HG03025 (cell line): ENCODE measurements at regions not wholly inside any gene's neighbourhood (a gene's known extent, or its start where the extent isn't known, plus 50 kb on each side); places are given as distances from the start of the nearest gene placed in this dataset.

Source experiments
- ATAC-seq: cut with Tn5 transposase; IDR thresholded peaks from one replicate; pipeline ENCODE4 v1.9.1; 2021; ENCODE audit warnings: mild to moderate bottlenecking, moderate library complexity; ENCODE audit not compliant: unreplicated experiment, low FRiP score

DNA sequence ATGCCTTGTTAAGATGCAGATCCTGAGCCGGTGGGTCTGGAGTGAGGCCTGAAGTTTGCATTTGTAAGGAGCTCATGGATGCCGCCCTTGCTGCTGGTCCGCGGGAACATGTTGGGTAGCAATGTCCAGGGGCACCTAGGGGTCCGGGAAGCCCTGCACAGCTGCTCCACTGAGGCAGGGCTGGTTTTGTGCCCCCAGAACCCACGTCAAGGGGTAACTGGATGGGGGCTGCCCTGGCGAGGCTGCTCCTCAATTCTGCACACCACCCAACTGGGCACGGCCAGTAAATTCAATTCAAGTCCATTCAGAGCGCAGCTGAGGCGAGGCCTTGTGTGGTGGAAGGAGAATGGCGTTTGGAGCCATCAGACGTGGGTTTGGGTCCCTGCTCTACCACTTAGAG, 246.3 kb upstream of the PITRM1 start:
- no peak for ATAC-seq

DNA sequence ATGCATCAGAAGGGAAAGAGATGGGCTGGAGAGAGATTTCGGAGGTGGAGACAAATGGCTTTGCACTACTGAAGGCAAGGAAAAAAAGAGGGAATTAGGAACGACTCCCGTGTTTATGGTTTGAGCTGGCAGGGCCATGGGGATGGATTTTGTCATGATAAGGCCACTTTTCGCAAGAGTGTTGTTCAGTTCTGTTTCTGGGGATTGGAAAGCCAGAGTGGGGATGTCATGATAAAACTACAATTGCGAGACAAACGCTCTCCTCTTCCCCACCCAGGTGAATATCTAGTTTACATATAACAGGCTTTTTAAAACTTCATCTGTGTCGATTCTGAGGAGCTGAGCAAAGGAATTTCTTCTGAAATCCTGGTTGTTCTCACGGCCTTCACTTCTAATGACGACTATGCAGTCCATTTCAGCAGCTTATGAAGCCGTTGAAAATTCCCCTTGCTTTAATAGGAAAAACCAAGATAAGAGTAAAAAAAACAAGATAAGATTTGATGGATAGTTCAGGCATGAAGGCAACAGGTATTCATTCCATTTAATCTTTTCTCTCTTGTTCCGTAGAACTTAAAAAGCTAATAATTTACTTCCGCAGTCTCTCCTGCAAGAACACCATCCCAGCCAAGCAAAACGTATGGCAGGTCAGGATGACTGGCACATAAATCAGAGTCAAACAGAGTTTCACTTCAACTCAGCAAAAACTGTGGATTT, 245.6 kb upstream of the PITRM1 start:
- no peak for ATAC-seq

DNA sequence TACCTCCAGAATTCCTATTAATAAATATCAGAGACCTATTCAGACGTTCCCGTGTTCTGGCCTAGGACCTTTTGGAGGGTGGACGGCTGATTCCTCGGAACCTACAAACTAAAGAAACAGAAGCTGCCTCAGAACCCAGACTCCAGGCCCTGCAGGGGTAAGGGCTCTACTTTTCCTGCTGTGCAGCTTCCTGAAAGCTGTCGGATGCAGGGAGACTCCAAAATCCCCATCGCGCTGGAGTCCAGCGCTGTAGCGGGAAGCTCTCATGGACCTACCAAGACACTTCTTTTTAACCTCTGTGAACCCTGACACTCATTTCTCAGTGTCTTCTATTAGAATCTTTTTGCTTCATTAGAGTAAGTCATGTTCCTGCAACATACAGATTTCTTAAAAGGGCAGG, 244.5 kb upstream of the PITRM1 start:
- no peak for ATAC-seq

DNA sequence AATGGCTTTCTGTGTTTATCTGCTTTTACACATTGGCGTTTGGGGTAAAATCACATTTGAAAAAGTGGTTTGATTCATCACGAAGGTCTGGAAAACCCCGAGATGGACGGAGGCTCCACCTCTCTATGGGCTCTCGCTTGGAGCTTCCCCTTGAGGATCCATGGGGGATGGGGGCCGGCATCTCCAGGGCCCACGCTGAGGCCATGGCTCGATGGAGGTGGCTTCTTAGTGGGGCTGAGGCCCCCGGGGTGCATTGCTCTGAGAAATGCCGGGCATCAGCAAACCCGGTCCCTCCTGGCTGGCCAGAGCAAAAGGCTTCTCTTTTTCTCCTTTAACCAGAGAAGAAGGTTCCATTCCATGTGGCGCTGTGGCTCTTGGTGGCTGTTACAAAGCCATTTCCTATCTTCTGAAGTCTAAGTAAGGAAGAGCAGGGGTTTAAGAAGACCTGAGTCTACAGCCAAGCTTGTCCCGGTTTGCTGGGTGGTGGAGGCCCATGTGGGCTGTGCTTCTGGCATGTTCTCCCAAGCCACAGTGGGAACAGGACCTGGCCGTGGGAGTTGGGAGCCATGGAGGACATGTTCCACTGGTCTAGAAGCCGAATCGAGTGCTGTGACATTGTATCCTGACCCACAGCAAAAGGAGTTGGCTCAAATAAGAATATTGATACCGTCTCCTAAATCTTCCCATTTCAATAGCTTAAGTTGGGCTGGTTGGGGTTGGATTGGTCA, 243.5 kb upstream of the PITRM1 start:
- ATAC-seq: no peak

DNA sequence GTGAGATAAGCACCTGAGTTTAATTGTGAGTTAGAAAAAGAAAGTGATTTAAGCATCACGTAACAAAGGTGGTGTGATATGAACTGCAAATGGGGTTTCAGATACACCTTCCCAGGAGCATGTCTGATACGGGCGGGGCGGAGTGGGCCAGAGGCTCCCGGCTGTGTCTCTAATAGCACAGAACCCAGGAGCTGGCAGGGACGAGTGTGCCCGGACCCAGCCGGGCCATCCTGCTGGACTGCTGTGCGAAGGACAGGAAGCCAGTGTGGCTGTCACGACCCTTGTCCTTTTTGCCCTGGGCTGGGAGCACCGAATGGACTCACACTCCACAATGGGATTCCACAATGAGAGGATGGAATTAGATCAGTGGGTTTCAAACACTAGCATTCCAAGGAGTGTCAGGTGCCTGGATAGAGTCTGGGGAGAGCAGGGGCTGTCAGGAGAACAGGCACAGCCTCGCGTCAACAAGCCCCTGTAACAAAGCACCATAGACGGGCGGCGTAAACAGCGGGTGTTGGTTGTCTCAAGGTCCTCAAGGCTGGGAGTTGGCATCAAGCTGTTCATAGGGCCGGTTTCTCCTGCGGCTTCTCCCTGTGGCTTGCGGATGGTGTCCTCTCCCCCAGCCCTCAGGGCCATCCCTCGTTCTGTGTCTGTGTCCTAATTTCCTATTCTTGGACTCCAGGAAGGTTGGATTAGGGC, 242.6 kb upstream of the PITRM1 start:
- no peak for ATAC-seq

DNA sequence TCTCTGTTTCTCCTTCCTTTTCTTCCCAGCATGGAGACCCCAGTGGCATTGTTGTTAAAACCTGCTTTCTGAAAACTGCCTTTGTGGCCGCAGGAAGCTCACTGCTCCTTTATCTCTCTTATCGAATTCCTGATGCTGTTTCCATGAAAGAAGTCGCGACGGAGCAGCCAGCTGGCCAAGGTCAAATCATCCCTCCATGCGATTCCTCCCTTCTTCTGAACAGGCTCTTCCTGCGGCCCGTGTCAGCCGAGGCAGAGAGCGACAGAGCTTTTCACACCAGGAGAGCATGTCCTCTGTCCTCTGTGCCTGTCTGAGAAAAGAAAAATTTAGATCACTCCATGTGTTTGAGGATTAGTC, 242.1 kb upstream of the PITRM1 start:
- no peak for ATAC-seq

DNA sequence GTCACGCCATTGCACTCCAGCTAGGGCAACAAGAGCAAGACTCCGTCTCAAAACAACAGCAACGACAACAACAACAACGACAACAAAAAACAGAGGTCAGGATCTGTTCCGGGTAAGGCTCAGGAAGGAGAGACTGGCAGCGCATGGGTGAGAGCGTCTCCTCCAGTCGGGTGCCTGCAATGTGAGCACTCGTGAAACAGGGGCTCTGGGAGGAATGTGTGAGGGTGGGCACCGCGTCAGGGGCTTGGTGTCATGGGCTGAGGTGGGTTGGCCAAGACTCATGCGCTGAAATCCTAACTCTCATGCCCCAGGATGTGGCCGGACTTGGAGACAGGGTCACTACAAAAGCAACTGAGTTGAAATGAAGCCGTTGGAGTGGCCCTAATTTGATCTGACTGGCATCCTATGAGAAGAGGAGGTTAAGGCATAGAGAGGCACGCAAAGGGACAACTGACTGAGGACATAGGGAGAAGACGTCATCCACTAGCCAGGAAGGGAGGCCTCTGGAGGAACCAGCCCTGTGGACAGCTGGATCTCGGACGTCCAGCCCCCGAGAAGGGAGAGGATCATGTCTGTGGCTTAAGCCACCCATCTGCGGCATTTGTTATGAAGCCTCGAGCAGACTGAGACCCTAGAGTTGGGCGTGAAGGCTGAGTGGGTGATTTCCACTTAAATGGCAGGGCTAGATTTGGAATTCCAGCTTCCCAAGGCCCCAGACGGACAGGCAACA, 241.5 kb upstream of the PITRM1 start:
- no peak for ATAC-seq

DNA sequence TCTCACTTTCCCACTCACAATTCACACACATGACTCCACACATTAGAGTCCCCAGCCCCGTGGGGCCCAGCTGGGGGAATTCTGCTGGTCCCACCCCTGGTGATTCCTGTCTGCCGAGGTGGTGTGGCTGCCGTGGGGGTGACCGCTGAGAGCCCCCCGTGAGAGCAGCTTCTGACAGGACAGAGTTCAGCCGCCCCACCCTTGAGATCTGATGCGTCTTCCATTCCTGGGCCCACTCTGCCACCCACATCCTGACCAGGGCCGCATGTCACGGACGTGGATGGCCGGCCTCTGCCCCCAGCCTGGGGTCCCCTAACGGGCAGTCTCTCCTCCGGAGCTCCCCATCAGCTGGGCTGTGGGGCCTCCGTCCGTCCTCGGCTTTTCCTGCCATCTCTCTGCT, 240.1 kb upstream of the PITRM1 start:
- ATAC-seq: no peak

DNA sequence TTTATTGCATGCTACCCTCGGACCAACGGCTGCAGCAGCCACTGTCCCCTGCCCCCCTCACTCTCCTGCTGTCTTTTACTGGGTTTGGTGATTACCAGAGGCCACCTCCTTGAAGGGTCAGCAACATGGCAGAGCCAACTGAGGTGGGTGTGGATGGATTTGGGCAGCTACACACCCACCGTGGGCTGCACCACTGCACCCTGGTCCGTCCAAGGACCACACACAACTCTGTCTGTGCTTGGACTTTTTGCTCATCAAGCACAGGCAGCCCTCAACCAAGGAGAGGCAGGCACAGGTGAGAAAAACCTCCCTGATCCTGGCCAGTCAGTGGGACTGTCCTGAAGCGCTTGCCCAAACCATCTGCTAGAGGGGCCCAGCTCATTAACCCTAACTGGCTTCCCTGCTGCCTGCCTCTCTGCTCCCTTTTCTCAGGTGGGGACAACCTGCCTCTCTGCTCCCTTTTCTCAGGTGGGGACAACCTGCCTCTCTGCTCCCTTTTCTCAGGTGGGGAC, 239.5 kb upstream of the PITRM1 start:
- ATAC-seq: no peak

DNA sequence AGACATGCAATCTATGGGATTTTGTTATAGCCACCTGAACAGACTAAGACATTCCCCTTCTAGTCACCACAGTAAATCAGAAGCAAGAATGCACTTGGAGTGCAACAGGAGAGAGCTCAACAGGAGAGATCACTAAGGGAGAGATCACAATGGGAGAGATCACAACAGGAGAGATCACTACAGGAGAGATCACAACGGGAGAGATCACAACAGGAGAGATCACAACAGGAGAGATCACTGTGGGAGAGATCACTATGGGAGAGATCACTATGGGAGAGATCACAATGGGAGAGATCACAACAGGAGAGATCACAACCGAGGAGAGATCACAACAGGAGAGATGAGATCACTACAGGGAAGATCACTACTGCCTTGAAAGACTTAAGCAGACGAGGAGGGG, 238.5 kb upstream of the PITRM1 start:
- ATAC-seq: no peak

DNA sequence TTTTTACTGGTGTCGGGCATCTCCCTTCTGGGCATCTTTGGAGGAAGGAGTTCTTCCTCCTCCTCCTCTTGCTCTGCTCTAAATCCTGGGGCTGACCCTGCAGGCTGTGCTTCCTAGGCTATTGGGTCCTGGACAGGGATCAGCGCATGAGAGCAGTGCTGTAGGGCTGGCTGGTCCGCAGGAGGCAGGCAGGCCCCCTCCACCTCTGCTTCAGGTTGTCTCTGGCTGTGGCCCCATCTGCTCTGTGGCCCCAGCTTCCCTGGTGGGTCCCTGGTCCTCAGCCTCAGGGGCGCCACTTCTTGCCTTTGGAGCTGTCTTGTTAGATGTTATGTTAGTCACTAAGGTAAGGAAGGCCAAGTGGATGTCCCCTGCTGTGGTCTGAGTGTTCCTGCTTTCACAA, 237.3 kb upstream of the PITRM1 start:
- ATAC-seq: no peak

DNA sequence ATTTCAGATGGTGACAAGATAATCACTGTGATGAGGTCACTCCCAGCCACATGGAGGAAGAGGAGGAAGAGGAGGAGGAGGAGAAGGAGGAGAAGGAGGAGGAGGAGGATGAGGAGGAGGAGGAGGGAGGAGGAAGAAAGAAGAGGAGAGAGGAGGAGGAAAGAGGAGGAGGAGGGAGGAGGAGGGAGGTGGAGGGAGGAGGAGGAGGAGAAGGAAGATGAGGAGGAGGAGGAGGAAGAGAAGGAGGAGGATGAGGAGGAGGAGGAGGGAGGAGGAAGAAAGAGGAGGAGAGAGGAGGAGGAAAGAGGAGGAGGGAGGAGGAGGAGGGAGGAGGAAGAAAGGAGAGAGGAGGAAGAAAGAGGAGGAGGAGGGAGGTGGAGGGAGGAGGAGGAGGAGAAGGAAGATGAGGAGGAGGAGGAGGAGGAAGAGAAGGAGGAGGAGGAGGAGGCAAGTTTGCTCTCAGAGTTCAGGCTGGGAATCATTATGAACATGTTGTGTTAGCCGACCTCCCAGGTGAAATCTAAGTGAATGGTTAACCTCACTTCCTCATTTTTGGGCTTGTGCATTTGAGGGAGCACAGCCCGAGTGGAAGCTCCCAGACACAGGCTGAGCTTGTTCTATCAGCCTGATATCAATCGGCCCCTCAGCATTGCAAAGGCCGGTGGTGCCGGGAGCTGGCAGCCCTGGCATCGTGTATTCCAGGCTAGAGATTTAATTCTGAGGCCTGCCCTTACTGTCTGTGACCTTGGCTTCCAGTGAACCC, 236.2 kb upstream of the PITRM1 start:
- no peak for ATAC-seq

DNA sequence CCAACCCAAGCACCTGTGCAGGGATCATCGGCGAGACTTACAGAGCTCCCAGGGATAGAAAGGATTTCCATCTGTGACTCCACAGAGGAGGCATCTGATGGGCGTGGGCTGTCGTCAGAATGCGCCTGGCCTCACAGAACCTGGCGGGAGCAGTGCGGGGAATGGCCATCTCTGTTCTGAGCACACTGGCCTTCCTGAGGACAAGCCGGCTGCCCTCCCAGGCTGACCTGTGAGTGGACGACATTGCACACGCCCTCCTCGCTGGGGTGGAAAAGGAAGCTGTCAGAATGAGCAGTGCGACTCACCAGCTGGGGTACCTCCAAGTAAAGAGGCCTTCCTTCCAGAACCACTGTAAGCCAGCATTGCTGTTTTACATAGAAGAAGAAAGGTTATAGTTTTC, 234.6 kb upstream of the PITRM1 start:
- no peak for ATAC-seq

DNA sequence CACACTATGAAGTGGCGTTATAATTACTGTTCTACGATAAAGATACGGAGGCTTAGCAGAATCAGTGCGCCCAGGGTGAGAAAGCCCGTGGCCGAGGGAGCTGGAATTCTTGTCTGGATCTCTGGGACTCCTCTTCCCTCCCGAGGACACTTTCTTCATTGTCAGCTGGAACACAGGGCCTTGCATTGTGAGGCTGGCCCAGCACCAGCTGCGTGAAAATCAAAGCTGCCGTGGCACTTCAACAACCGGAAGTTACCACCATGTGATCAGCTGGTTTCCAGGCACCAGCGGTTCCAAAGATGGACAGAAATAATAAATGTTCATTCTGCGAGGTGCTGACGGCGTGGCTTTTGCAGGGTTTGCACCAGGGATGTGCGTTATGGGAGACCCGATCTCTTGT, 234.0 kb upstream of the PITRM1 start:
- no peak for ATAC-seq

DNA sequence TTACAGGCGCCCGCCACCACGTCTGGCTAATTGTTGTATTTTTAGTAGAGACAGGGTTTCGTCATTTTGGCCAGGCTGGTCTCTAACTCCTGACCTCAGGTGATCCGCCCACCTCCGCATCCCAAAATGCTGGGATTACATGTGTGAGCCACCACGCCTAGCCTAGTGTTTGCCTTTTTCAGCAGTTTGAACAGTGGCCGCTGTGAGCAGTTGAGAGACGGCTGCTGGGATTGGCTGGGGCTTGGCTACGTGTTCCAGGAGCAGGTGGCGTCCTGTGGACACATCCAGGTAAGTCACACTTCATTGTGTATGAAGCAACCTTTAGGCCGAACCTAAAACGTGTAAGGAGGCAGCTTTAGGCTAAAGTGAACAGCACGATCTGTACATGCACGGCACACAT, 231.8 kb upstream of the PITRM1 start:
- no peak for ATAC-seq

DNA sequence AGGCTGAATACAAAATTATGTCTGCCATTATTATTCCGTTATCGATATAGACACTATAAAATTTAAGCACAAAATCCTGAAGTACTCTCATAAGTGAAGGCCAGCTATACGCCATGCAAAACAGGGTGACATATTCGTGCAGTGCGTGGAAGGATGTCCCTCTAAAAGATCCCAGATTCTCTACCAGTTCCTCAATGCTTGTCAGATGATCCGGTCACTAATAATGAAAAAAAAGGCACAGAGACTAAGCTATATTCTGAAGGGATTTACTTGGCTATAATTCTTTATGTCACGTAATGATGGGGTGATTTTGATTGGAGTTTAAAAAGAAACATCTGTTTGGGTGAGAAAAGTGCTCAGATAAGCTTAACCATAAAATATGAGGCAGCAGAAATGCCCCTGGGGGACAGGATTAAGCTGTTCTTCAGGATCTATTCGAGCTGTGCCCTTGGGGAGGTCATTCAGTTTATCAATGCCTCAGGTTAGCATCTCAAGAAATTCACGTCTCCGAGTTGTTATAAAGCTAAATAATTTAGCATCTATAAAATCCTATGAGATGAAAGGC, 229.7 kb upstream of the PITRM1 start:
- ATAC-seq: no peak

DNA sequence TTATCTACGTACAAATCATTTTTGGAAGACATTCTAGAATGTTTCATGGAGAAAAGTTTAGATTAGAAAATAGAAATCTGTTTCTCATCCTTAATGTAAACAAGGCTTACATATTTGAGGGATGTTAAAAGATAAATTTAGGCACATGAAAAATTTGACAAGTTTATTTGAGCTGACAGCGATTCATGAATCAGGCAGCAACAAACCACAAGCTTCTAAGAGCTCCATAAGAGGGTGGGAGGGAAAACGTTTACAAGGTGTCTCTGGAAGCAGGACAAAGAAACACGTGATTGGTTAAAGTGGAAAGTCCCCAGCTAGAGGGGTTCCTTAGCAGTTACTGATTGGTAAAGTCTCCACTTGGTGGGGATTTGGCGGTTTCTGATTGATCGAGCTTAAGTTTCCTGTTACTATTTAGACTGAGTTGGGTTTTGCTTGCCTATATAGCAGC, 228.9 kb upstream of the PITRM1 start:
- ATAC-seq: no peak

DNA sequence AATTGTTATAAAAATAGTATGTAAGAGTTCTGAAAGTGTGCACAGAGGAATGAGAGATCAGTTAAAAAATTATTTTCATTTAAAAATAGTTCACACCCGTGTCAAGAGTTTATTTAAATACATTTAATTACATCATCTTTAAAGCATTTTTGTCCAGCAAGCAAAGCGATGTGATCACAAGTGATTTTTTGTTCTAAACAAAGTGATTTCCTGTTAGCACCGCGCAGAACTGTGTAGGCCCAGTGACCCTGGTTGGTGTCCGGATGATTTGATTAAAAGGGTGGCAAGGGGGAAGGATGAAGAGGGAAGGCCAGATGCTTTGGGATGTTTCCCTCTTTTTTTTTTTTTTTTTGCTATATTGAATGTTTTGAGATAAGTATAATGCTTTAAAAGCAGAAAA, 227.8 kb upstream of the PITRM1 start:
- ATAC-seq: no peak

DNA sequence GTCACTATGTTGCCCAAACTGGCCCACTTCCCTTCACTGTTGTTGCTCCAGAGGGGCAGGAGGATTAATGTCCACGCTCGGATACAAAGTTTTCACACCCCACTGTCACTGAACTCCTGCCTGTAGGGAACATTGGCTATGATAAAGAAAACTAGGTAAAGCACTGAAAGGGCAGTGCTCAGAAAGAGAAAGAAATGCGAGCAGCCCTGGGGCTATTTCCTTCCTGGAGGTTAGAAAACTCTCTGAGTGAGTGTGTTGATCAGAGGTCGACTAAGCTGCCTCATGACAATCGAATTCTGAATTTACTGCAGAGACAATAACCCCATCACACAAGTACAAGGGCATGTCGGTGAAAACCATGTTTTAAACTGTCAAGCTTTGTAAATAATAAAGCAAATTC, 227.2 kb upstream of the PITRM1 start:
- ATAC-seq: no peak
